Cardiac muscle cell (in vitro differentiated cells and primary cell): ENCODE measurements at regions not wholly inside any gene's neighbourhood (a gene's known extent, or its start where the extent isn't known, plus 50 kb on each side); places are given as distances from the start of the nearest gene placed in this dataset.

ENCODE experiments used
- DNase-seq, 2 donors: peaks; one replicate each; pipeline versions ENCODE4 v3.0.0 to v3.0.0-alpha.2; 2010 to 2017; ENCODE audit warnings: low read depth in 1 of 2, low spot score in 1 of 2
- H3K27ac ChIP-seq: fragments of 200-600 bp; sonication (generic); 2 replicates; pipeline ENCODE4 v1.5.1; 2016
- H3K27me3 ChIP-seq: fragments of 200-600 bp; sonication (generic); 2 replicates; pipeline ENCODE4 v1.6.0; 2016; ENCODE audit warnings: control low read depth
- H3K36me3 ChIP-seq: fragments of 200-600 bp; sonication (generic); 2 replicates; pipeline ENCODE4 v1.5.1; 2016; ENCODE audit warnings: control low read depth
- H3K4me1 ChIP-seq: fragments of 200-600 bp; sonication (generic); 2 replicates; pipeline ENCODE4 v1.8.1; 2017; ENCODE audit warnings: low read depth, mild to moderate bottlenecking, mixed run types
- H3K4me3 ChIP-seq: fragments of 200-600 bp; sonication (generic); 2 replicates; pipeline ENCODE4 v1.5.1; 2016; ENCODE audit warnings: mild to moderate bottlenecking
- H3K9me3 ChIP-seq: fragments of 200-600 bp; sonication (generic); 2 replicates; pipeline ENCODE4 v1.5.1; 2017; ENCODE audit warnings: low read depth, mild to moderate bottlenecking, control low read depth
- TF ChIP-seq, protein P1 (sequence below): IDR thresholded peaks from 2 replicates; pipeline ENCODE4 v1.5.1; 2012; ENCODE audit warnings: low read depth, mild to moderate bottlenecking, low read length

DNA sequence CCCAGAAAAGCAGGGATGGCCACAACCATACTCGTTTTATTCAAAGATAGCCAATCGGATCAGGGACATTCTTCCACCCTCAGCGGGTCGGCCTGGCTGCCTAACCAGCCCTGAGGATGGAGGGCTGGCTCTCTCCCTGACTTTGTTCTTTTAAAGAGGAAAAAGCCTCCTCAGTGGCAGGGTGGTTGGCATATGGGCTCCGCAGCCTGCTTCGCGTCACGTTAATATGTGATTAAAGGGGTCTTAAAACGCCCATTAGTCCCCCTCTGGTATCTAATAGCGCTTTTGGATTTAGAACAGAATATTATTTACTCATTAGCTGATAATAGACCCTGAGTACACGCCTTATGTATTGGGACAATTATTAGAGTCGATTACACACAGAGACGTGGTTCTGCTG lies 199.4 kb downstream of the PHETA1 start:
- TF ChIP-seq, protein P1, sequence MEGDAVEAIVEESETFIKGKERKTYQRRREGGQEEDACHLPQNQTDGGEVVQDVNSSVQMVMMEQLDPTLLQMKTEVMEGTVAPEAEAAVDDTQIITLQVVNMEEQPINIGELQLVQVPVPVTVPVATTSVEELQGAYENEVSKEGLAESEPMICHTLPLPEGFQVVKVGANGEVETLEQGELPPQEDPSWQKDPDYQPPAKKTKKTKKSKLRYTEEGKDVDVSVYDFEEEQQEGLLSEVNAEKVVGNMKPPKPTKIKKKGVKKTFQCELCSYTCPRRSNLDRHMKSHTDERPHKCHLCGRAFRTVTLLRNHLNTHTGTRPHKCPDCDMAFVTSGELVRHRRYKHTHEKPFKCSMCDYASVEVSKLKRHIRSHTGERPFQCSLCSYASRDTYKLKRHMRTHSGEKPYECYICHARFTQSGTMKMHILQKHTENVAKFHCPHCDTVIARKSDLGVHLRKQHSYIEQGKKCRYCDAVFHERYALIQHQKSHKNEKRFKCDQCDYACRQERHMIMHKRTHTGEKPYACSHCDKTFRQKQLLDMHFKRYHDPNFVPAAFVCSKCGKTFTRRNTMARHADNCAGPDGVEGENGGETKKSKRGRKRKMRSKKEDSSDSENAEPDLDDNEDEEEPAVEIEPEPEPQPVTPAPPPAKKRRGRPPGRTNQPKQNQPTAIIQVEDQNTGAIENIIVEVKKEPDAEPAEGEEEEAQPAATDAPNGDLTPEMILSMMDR: no peak
- no peak for DNase-seq
- Histone ChIP-seq H3K27ac (no peak overlapping the region), H3K36me3 (no peaks in the 10 kb centered on the region), H3K9me3 (no peaks in the 10 kb centered on the region), H3K27me3 (no peaks in the 10 kb centered on the region), H3K4me1 (no peaks in the 10 kb centered on the region), H3K4me3 (no peak overlapping the region)

DNA sequence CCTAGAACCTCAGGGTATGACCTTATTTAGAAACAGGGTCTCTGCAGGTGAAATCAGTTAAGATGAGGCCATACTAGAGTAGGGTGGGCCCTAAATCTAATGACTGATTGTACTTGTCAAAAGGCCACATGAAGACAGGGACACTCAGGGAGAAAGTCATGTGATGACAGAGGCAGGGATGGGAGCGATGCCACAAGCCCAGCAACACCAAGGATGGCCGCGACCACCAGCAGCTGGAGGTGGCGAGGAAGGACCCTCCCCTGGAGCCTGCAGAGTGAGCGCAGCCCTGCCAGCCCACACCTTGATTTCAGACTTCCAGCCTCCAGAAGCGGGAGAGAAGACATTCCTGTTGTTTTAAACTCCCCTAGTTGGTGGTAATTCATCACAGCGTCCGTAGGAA lies 199.9 kb downstream of the PHETA1 start:
- Histone ChIP-seq H3K27me3 (no peaks in the 10 kb centered on the region), H3K4me3 (no peak overlapping the region), H3K4me1 (no peaks in the 10 kb centered on the region), H3K36me3 (no peaks in the 10 kb centered on the region), H3K9me3 (no peaks in the 10 kb centered on the region), H3K27ac (no peak overlapping the region)
- no peak for DNase-seq
- TF ChIP-seq, protein P1: no peak

DNA sequence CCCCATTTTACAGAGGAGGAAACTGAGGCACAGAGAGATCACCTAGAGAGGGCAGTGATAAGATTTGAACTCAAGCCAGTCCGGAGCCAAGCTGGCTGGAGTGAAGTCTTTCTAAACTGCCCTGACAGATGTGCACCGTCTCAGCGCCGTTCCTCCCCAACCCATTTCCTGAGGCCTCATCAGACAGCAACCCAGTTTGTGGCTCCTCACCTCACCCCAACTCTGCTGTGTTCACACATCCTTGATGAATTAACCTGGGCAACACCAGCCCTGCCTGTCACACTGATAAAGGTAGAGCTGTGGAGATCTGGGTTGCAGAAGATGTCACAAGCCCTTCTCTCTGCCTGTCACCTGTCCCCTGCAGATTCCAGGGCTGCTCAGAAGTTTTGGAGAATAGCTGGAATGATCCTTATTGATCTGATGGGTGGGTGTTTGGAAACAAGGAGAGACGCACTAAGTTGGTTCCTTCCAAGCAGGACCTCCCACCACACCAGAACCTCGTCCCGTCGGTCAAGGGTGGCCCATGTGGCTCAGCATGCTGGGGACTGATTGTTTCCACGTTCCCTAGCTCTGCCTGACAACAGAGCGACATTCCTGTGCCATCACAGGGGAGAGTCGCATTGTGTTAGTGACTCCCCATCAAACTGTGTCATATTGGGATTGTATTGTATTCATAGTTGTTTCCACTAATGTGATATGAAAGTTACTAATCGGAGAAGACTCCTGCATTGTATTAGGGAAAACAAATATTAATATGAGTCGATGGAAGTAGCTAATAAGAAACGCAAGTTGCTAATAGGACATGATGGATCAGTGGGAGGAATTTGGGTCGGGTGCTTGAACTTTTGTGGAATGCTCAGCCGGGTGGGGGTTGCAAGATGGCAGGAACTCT lies 200.6 kb downstream of the PHETA1 start:
- Histone ChIP-seq H3K9me3 (no peaks in the 10 kb centered on the region), H3K27me3 (no peaks in the 10 kb centered on the region), H3K36me3 (no peaks in the 10 kb centered on the region), H3K4me3 (no peak overlapping the region), H3K4me1 (no peaks in the 10 kb centered on the region), H3K27ac (no peak overlapping the region)
- no peak for DNase-seq
- TF ChIP-seq, protein P1: no peak

DNA sequence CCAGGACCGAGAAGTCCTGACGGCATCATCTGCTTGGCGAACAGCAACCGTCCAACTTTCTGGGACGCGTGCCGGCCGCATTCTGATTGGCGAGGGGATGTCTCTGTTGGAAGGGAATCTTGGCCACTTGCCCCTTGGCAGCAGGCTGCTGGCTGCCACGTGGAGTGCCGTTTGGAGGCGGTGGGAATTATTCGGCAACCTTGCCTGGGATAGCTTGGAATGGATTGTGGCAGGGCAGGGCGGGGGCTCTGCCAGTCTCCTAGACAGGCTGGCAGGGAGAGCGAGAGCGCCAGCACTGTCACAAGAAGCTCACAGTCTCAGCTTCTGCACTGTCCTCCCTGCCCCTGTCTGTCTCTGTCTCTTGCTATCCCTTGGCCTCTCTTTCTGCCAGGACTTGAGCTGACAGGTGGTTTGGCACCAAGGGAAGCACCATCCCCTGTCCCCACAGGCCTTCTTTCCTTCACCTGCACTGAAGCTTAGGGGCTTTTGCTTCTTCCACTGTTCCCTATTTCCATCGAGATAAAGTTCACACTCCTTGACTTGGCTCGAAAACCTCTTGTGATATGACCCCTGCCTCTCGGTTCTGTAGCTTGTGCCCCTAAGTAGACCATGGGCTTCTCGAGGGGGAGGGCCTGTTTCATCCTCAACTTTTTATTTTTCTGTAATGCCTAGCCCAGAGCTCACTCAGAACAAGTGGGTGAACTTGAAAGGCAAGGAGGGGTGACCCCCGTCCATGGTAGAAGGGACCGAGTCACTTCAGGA lies 201.9 kb downstream of the PHETA1 start:
- no peak overlapping the region for H3K27ac ChIP-seq
- TF ChIP-seq, protein P1: no peak
- no peaks in the 10 kb centered on the region for H3K9me3 ChIP-seq
- no peaks in the 10 kb centered on the region for H3K27me3 ChIP-seq
- peak in 1 of 2 donors; percentile 52 for DNase-seq
- H3K36me3 ChIP-seq: no peaks in the 10 kb centered on the region
- H3K4me3 ChIP-seq: no peak overlapping the region
- H3K4me1 ChIP-seq: no peaks in the 10 kb centered on the region

DNA sequence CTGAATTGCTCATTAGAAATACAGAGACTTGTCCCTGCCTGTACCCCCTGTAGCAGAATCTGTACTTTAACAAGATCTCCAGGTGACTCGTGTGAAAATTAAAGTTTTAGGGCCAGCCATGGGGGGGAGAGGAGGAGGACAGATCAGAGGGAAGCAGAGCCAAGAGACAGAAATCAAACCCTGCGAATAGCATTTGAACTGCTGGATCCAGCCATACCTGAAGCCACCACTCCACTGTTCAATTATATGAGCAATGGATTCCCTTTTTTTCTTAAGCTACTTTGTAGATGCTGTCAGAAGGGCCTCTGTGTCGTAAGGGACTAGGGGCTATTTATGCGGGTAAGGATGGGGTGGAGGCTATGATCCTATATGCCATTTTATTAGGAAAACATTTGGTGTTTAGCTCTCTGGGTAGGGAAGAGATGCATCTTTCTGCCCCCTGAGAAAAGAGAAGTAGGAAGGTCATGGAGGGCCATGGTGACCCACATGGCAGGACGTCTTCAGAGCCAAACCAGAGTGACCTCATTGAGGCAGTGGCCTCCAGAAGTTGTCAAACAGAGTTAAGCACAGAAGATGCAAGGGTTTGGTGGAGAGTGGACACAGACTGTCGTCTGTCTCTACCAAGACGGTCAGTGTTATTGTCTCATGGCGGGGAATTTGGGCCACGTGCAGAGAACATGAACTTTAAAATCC lies 203.9 kb downstream of the PHETA1 start:
- Histone ChIP-seq H3K4me1 (no peaks in the 10 kb centered on the region), H3K36me3 (no peaks in the 10 kb centered on the region), H3K9me3 (no peaks in the 10 kb centered on the region), H3K27me3 (no peaks in the 10 kb centered on the region), H3K4me3 (no peak overlapping the region), H3K27ac (no peak overlapping the region)
- no peak for DNase-seq
- TF ChIP-seq, protein P1: no peak
